GM12878 (cell line): ENCODE measurements at regions not wholly inside any gene's neighbourhood (a gene's known extent, or its start where the extent isn't known, plus 50 kb on each side); places are given as distances from the start of the nearest gene placed in this dataset.
A peak's percentile ranks its signal among the peaks of the same experiment; 100 is the strongest.

Experiments used
- ATAC-seq: fragments of 200-7000 bp; cut with Tn5 transposase; 3 replicates; pipeline ENCODE4 v1.9.1; 2020; ENCODE audit warnings: mild to moderate bottlenecking, moderate library complexity
- BruUV-seq: library from RNA; stranded (reverse); fragments of 400-500 nt; replicated peaks from 2 replicates; lab custom pipeline; 2021; lab: Mats Ljungman, UMichigan
- CTCF ChIA-PET: fragments of 300-600 bp; sonication (Branson Sonifier 250); formaldehyde crosslinking; extraction: SDS; loops from one replicate; lab custom pipeline; 2021; ENCODE audit warnings: inconsistent platforms; lab: Yijun Ruan, JAX
- POLR2A ChIA-PET: fragments of 350-600 bp; formaldehyde crosslinking; extraction: SDS; loops from one replicate; lab custom pipeline; 2021; ENCODE audit warnings: inconsistent platforms; lab: Charles Lee
- RAD21 ChIA-PET: fragments of 300-600 bp; sonication (Branson Sonifier 250); formaldehyde crosslinking; loops from one replicate; lab custom pipeline; 2023; ENCODE audit warnings: antibody characterized with exemption; ENCODE audit not compliant: unreplicated experiment; lab: Charles Lee
- SMC1A ChIA-PET: fragments of 300-600 bp; sonication (Branson Sonifier 250); formaldehyde crosslinking; loops from one replicate; lab custom pipeline; 2023; ENCODE audit not compliant: unreplicated experiment, uncharacterized antibody; lab: Charles Lee
- DNase-seq: peaks from one replicate; pipeline ENCODE4 v3.0.0-alpha.2; 2011; ENCODE audit warnings: low read depth, low spot score
- FAIRE-seq: peaks from 3 replicates; lab custom pipeline; 2011; peaks lifted over from hg19 to GRCh38; lab: Jason Lieb, UNC
- H2AFZ ChIP-seq: 2 replicates; pipeline ENCODE4 v1.6.0; 2011; ENCODE audit warnings: low read depth, low read length, control low read depth; ENCODE audit not compliant: control insufficient read depth
- H3K27ac ChIP-seq: 2 replicates; pipeline ENCODE4 v1.5.1; 2011; ENCODE audit warnings: control low read depth; ENCODE audit not compliant: control insufficient read depth, insufficient read depth
- H3K27me3 ChIP-seq, 2 experiments: replicated peaks in 1 of 2; 2 replicates each; pipeline versions ENCODE4 v1.6.0 to v1.6.1; 2011; ENCODE audit warnings: low read length in 1 of 2; ENCODE audit not compliant: control insufficient read depth in 2 of 2, insufficient read depth in 2 of 2
- H3K36me3 ChIP-seq, 2 experiments: 2 replicates each; pipeline ENCODE4 v1.5.1; 2011; ENCODE audit warnings: low read length in 1 of 2; ENCODE audit not compliant: control insufficient read depth in 2 of 2, insufficient read depth in 2 of 2
- H3K4me1 ChIP-seq: 2 replicates; pipeline ENCODE4 v1.6.1; 2011; ENCODE audit warnings: mild to moderate bottlenecking, low read length, moderate library complexity, mixed read lengths; ENCODE audit not compliant: control insufficient read depth, insufficient read depth
- H3K4me2 ChIP-seq: 2 replicates; pipeline ENCODE4 v1.6.0; 2011; ENCODE audit warnings: control low read depth; ENCODE audit not compliant: control insufficient read depth, insufficient read depth
- H3K4me3 ChIP-seq: fragments of 200-600 bp; sonication (generic); 2 replicates; pipeline ENCODE4 v1.5.1; 2016
- H3K79me2 ChIP-seq: 2 replicates; pipeline ENCODE4 v1.6.0; 2011; ENCODE audit warnings: low read length; ENCODE audit not compliant: control insufficient read depth, insufficient read depth
- H3K9ac ChIP-seq: 2 replicates; pipeline ENCODE4 v1.8.0; 2011; ENCODE audit warnings: low read length, control low read depth, mixed read lengths; ENCODE audit not compliant: control insufficient read depth, insufficient read depth
- H3K9me3 ChIP-seq: replicated peaks from 3 replicates; pipeline ENCODE4 v1.5.1; 2011; ENCODE audit warnings: mild to moderate bottlenecking, low read length; ENCODE audit not compliant: control insufficient read depth, insufficient read depth
- H4K20me1 ChIP-seq: 2 replicates; pipeline ENCODE4 v1.6.0; 2011; ENCODE audit not compliant: control insufficient read depth, insufficient read depth
- ASH2L ChIP-seq: fragments of 300-600, 200-600 bp; sonication (generic); IDR thresholded peaks from 2 replicates; pipeline ENCODE4 v1.6.1; 2017; ENCODE audit warnings: low read depth, mild to moderate bottlenecking, borderline replicate concordance
- ETV6 ChIP-seq, 2 experiments: fragments of 450-650 bp in 1 of 2; IDR thresholded peaks in 1 of 2; conservative IDR thresholded peaks in 1 of 2; 2 replicates each; pipeline ENCODE4 v1.6.1; 2014; ENCODE audit warnings: antibody characterized with exemption in 1 of 2, borderline replicate concordance in 1 of 2, low read depth in 1 of 2, mild to moderate bottlenecking in 1 of 2, moderate library complexity in 1 of 2
- GATAD2B ChIP-seq: fragments of 450-650 bp; conservative IDR thresholded peaks from 2 replicates; pipeline ENCODE4 v1.6.1; 2017; ENCODE audit warnings: low read depth, mild to moderate bottlenecking, moderate library complexity
- HDAC6 ChIP-seq: fragments of 200-600 bp; sonication (generic); IDR thresholded peaks from one replicate; pipeline ENCODE4 v1.8.0; 2017; ENCODE audit warnings: antibody characterized with exemption; ENCODE audit not compliant: unreplicated experiment
- KLF5 ChIP-seq: fragments of 450-650 bp; IDR thresholded peaks from 2 replicates; pipeline ENCODE4 v1.6.1; 2014; ENCODE audit warnings: mild to moderate bottlenecking; ENCODE audit not compliant: partially characterized antibody
- MEF2A ChIP-seq: IDR thresholded peaks from 2 replicates; pipeline ENCODE4 v1.6.1; 2011; ENCODE audit warnings: low read depth, mild to moderate bottlenecking, low read length, moderate library complexity; ENCODE audit not compliant: insufficient read depth
- MLLT1 ChIP-seq: fragments of 450-650 bp; IDR thresholded peaks from 2 replicates; pipeline ENCODE4 v1.6.1; 2016; ENCODE audit warnings: mild to moderate bottlenecking
- NFIC ChIP-seq: IDR thresholded peaks from 2 replicates; pipeline ENCODE4 v1.6.1; 2012; ENCODE audit warnings: low read depth, mild to moderate bottlenecking, inconsistent platforms, low read length, moderate library complexity
- NFXL1 ChIP-seq: fragments of 450-650 bp; IDR thresholded peaks from 2 replicates; pipeline ENCODE4 v1.6.1; 2017; ENCODE audit warnings: antibody characterized with exemption, mild to moderate bottlenecking, borderline replicate concordance
- NFYB ChIP-seq: IDR thresholded peaks from 2 replicates; pipeline ENCODE4 v1.6.1; 2011; ENCODE audit warnings: low read depth, mild to moderate bottlenecking, low read length, improper control_type of control experiment, moderate library complexity; ENCODE audit not compliant: insufficient read depth
- PBX3 ChIP-seq: IDR thresholded peaks from 2 replicates; pipeline ENCODE4 v1.6.1; 2011; ENCODE audit warnings: mild to moderate bottlenecking, low read depth, low read length, moderate library complexity; ENCODE audit not compliant: insufficient replicate concordance
- PKNOX1 ChIP-seq: fragments of 450-650 bp; IDR thresholded peaks from 2 replicates; pipeline ENCODE4 v1.6.1; 2016; ENCODE audit warnings: mild to moderate bottlenecking
- RAD21 ChIP-seq: IDR thresholded peaks from 2 replicates; pipeline ENCODE4 v1.6.1; 2011; ENCODE audit warnings: mild to moderate bottlenecking, low read depth, low read length, moderate library complexity; ENCODE audit not compliant: insufficient read depth
- ZZZ3 ChIP-seq: IDR thresholded peaks from 2 replicates; pipeline ENCODE4 v1.6.1; 2011; ENCODE audit warnings: low read depth; ENCODE audit not compliant: control insufficient read depth, insufficient read length
- WGBS: methylation state at CpG from one replicate; pipeline ENCODE4 v1.1.6; 2016; ENCODE audit warnings: low lambda C conversion rate; ENCODE audit not compliant: insufficient replicate concordance, insufficient coverage; ENCODE audit errors: missing lambda C conversion rate; 5-methylcytosine and 5-hydroxymethylcytosine counted together
- in situ Hi-C: fragments of 300-500 bp; cut with MboI; formaldehyde crosslinking; loops from 9 replicates; pipeline ENCODE4 v1.14.3; 2018; ENCODE audit warnings: mixed read lengths
- intact Hi-C: fragments of 100-400 bp; cut with micrococcal nuclease; formaldehyde crosslinking; loops from one replicate; pipeline ENCODE4 v1.14.2; 2022; ENCODE audit not compliant: unreplicated experiment

GRCh38 chr17:70525961-70526360, 356.6 kb downstream of the KCNJ2 start (continued):
- TF ChIP-seq MLLT1 (no peak), KLF5 (no peak), ASH2L (no peak), PKNOX1 (no peak)

GRCh38 chr17:70527364-70527888, 358.1 kb downstream of the KCNJ2 start:
- Histone ChIP-seq H3K9ac (no peak overlapping the region), H3K27ac (no peak overlapping the region), H3K4me2 (no peak overlapping the region), H4K20me1 (no peaks in the 10 kb centered on the region), H2AFZ (no peak overlapping the region), H3K36me3 (no peaks in the 10 kb centered on the region), H3K4me3 (no peak overlapping the region), H3K27me3 (no peaks in the 10 kb centered on the region), H3K4me1 (no peaks in the 10 kb centered on the region), H3K79me2 (no peaks in the 10 kb centered on the region), H3K9me3 (no peaks in the 10 kb centered on the region)
- intact Hi-C loops, result no loop called here
- WGBS, result 17% methylated on average over 3 of the region's 3 CpGs
- DNase-seq (no peak), FAIRE-seq (no peak), ATAC-seq (peak; percentile 67)
- no TSS peak for BruUV-seq
- ChIA-PET RAD21 (interaction anchor here (0.8 to 2.0 kb wide), 10 partner anchors 10 to 359 kb away, joined by 3 to 8 read pairs (median 3); no protein-coding TSS in a partner anchor), SMC1A (interaction anchor here (0.6 to 3.3 kb wide), 11 partner anchors 10 to 368 kb away, joined by 3 to 19 read pairs (median 4); no protein-coding TSS in a partner anchor), POLR2A (interaction anchor here (1.1 to 1.7 kb wide), 3 partner anchors 81 to 360 kb away, joined by 3 to 5 read pairs (median 3); no protein-coding TSS in a partner anchor), CTCF (interaction anchor here (0.8 to 2.5 kb wide), 5 partner anchors 10 to 350 kb away, joined by 3 to 11 read pairs (median 5); no protein-coding TSS in a partner anchor)
- in situ Hi-C loops, result no loop called here
- TF ChIP-seq ZZZ3 (no peak), RAD21 (no peak), NFXL1 (no peak), GATAD2B (no peak), NFIC (peak; percentile 78; the same call in 1 of the 2 replicates), NFYB (no peak), MEF2A (peak; percentile 78; the same call in 1 of the 2 replicates), HDAC6 (no peak), PBX3 (no peak), ETV6 (conservative IDR thresholded peaks at IDR 0.05 in 1 of 2, IDR thresholded peaks at IDR 0.05 in 1 of 2; ENCODE audit: borderline replicate concordance in 1 of 2, low read depth in 1 of 2) (peak in 1 of 2 experiments; percentile 28; a peak in 1 of 4 replicates)
